GM12865 (cell line): ENCODE measurements at regions not wholly inside any gene's neighbourhood (a gene's known extent, or its start where the extent isn't known, plus 50 kb on each side); places are given as distances from the start of the nearest gene placed in this dataset.

Source experiments
- DNase-seq: peaks from one replicate; pipeline ENCODE4 v3.0.0; 2010; ENCODE audit warnings: low read depth
- H3K4me3 ChIP-seq: 2 replicates; pipeline ENCODE4 v1.5.1; 2011; ENCODE audit warnings: mild to moderate bottlenecking, low read depth, low read length, control low read depth
- CTCF ChIP-seq: IDR thresholded peaks from 2 replicates; pipeline ENCODE4 v1.5.1; 2011; ENCODE audit warnings: low read length, control low read depth, low read depth, inconsistent platforms; ENCODE audit not compliant: insufficient read depth; ENCODE audit errors: missing control alignments

- H3K4me3 ChIP-seq, result no peak overlapping the region
- TF ChIP-seq CTCF, result no peak
- DNase-seq, result no peak
These were observed 164.2 kb upstream of the ETAA1 start for GRCh38 chr2:67232936-67233335.

GRCh38 chr2:67234440-67234839 is 162.7 kb upstream of the ETAA1 start:
- TF ChIP-seq CTCF, result no peak
- no peak overlapping the region for H3K4me3 ChIP-seq
- DNase-seq, result no peak

GRCh38 chr2:67237288-67237687 is 159.8 kb upstream of the ETAA1 start:
- no peak for DNase-seq
- TF ChIP-seq CTCF, result no peak
- H3K4me3 ChIP-seq, result no peak overlapping the region

GRCh38 chr2:67240507-67240906 is 156.6 kb upstream of the ETAA1 start:
- H3K4me3 ChIP-seq, result no peak overlapping the region
- no peak for TF ChIP-seq CTCF
- DNase-seq, result no peak

- H3K4me3 ChIP-seq, result no peak overlapping the region
- no peak for TF ChIP-seq CTCF
- DNase-seq, result no peak
These were observed 155.7 kb upstream of the ETAA1 start for GRCh38 chr2:67241453-67241852.

GRCh38 chr2:67242456-67242855 is 154.7 kb upstream of the ETAA1 start:
- no peak for DNase-seq
- TF ChIP-seq CTCF, result no peak

GRCh38 chr2:67243919-67244318 is 153.2 kb upstream of the ETAA1 start:
- TF ChIP-seq CTCF, result no peak
- H3K4me3 ChIP-seq, result no peak overlapping the region
- no peak for DNase-seq

More at GRCh38 chr2:67242456-67242855, 154.7 kb upstream of the ETAA1 start:
- H3K4me3 ChIP-seq, result no peak overlapping the region
